Keratinocyte (primary cell): ENCODE measurements at regions not wholly inside any gene's neighbourhood (a gene's known extent, or its start where the extent isn't known, plus 50 kb on each side); places are given as distances from the start of the nearest gene placed in this dataset.

ENCODE experiments used
- DNase-seq: peaks from one replicate; pipeline ENCODE4 v3.0.0-alpha.2; 2011; ENCODE audit warnings: low read depth, missing footprints, low spot score
- FAIRE-seq: peaks from 2 replicates; lab custom pipeline; 2011; peaks lifted over from hg19 to GRCh38; lab: Jason Lieb, UNC
- H2AFZ ChIP-seq: 2 replicates; pipeline ENCODE4 v1.6.0; 2012; ENCODE audit warnings: low read length, control low read depth, inconsistent platforms; ENCODE audit not compliant: control insufficient read depth
- H3K27ac ChIP-seq: 2 replicates; pipeline ENCODE4 v1.5.1; 2011; ENCODE audit warnings: low read length; ENCODE audit not compliant: control insufficient read depth, insufficient read depth
- H3K27me3 ChIP-seq: 3 replicates; pipeline ENCODE4 v1.6.0; 2011; ENCODE audit warnings: low read length; ENCODE audit not compliant: control insufficient read depth, insufficient read depth; ENCODE audit errors: extremely low read depth
- H3K36me3 ChIP-seq, 2 experiments: 2 replicates in 1 of 2; 3 replicates in 1 of 2; pipeline ENCODE4 v1.5.1; 2011; ENCODE audit warnings: low read length in 2 of 2, mild to moderate bottlenecking in 1 of 2; ENCODE audit not compliant: control insufficient read depth in 2 of 2, insufficient read depth in 2 of 2; ENCODE audit errors: extremely low read depth in 1 of 2
- H3K4me1 ChIP-seq: 3 replicates; pipeline ENCODE4 v1.5.1; 2011; ENCODE audit warnings: low read length; ENCODE audit not compliant: control insufficient read depth, insufficient read depth; ENCODE audit errors: extremely low read depth
- H3K4me2 ChIP-seq: 3 replicates; pipeline ENCODE4 v1.6.0; 2011; ENCODE audit warnings: low read depth, low read length; ENCODE audit not compliant: control insufficient read depth, insufficient read depth; ENCODE audit errors: extremely low read depth
- H3K4me3 ChIP-seq, 3 experiments: fragments of 200-600 bp in 1 of 3; sonication (generic) in 1 of 3; 2 replicates in 2 of 3; 3 replicates in 1 of 3; pipeline ENCODE4 v1.5.1; 2011 to 2016; ENCODE audit warnings: low read length in 3 of 3, mild to moderate bottlenecking in 3 of 3, control low read depth in 2 of 3, inconsistent platforms in 1 of 3, low read depth in 1 of 3, mixed read lengths in 1 of 3, mixed run types in 1 of 3, moderate library complexity in 1 of 3; ENCODE audit not compliant: control insufficient read depth in 2 of 3, insufficient read depth in 2 of 3; ENCODE audit errors: extremely low read depth in 1 of 3
- H3K79me2 ChIP-seq: 2 replicates; pipeline ENCODE4 v1.6.0; 2012; ENCODE audit warnings: low read length; ENCODE audit not compliant: control insufficient read depth, insufficient read depth
- H3K9ac ChIP-seq: 3 replicates; pipeline ENCODE4 v1.6.0; 2011; ENCODE audit warnings: low read length; ENCODE audit not compliant: control insufficient read depth, insufficient read depth; ENCODE audit errors: extremely low read depth
- H3K9me1 ChIP-seq: 3 replicates; pipeline ENCODE4 v1.6.0; 2011; ENCODE audit warnings: low read length; ENCODE audit not compliant: control insufficient read depth, insufficient read depth; ENCODE audit errors: extremely low read depth
- H3K9me3 ChIP-seq: 2 replicates; pipeline ENCODE4 v1.5.1; 2012; ENCODE audit warnings: low read depth, low read length; ENCODE audit not compliant: control insufficient read depth
- H4K20me1 ChIP-seq: 3 replicates; pipeline ENCODE4 v1.6.0; 2011; ENCODE audit warnings: low read length; ENCODE audit not compliant: control insufficient read depth, insufficient read depth; ENCODE audit errors: extremely low read depth
- EZH2 ChIP-seq: IDR thresholded peaks from one replicate; pipeline ENCODE4 v1.6.1; 2012; ENCODE audit warnings: inconsistent platforms, mild to moderate bottlenecking, low read length, moderate library complexity
- dilution Hi-C: fragments of 300-500 bp; cut with MboI; formaldehyde crosslinking; loops from one replicate; pipeline ENCODE4 v1.7.0; 2020; ENCODE audit warnings: low sequenced_read_pairs; ENCODE audit not compliant: extremely low pct_ligation_motif_present
- TF ChIP-seq, protein P1 (sequence below), 3 experiments: IDR thresholded peaks in 1 of 3; conservative IDR thresholded peaks in 1 of 3; optimal IDR thresholded peaks in 1 of 3; 2 replicates in 2 of 3; 3 replicates in 1 of 3; pipeline versions ENCODE3 to v1.5.1; 2011; ENCODE audit warnings: low read length in 3 of 3, mild to moderate bottlenecking in 3 of 3, moderate library complexity in 2 of 3, control low read depth in 1 of 3, inconsistent platforms in 1 of 3; ENCODE audit not compliant: insufficient read depth in 2 of 3; ENCODE audit errors: extremely low read depth in 1 of 3

DNA sequence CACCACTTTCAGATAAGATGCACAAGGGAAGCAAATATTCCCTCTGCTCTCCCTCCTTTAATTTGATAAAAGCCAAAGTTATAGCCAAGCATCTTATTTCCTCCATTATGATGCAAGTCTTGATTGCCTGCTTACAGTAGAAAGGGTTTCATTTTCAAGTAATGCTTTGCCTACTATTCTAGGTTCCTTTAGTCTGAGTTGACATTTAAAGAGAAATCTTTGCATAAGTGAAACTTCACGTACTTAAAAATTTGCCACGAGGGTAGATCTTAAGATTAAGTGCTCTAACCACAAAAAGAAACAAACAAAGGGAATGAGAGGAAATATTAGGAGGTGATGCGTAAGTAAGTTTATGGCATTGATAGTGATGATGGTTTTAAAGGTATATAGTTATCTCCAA is 78.1 kb upstream of the VWDE start:
- no peak overlapping the region for H3K9ac ChIP-seq
- no peak overlapping the region for H3K4me2 ChIP-seq
- H2AFZ ChIP-seq, result no peak overlapping the region
- TF ChIP-seq, protein P1, sequence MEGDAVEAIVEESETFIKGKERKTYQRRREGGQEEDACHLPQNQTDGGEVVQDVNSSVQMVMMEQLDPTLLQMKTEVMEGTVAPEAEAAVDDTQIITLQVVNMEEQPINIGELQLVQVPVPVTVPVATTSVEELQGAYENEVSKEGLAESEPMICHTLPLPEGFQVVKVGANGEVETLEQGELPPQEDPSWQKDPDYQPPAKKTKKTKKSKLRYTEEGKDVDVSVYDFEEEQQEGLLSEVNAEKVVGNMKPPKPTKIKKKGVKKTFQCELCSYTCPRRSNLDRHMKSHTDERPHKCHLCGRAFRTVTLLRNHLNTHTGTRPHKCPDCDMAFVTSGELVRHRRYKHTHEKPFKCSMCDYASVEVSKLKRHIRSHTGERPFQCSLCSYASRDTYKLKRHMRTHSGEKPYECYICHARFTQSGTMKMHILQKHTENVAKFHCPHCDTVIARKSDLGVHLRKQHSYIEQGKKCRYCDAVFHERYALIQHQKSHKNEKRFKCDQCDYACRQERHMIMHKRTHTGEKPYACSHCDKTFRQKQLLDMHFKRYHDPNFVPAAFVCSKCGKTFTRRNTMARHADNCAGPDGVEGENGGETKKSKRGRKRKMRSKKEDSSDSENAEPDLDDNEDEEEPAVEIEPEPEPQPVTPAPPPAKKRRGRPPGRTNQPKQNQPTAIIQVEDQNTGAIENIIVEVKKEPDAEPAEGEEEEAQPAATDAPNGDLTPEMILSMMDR (optimal IDR thresholded peaks at IDR 0.05 in 1 of 3, IDR thresholded peaks at IDR 0.05 in 1 of 3, conservative IDR thresholded peaks at IDR 0.05 in 1 of 3; ENCODE audit: extremely low read depth in 1 of 3, insufficient read depth in 2 of 3, low read length in 3 of 3), result no peak
- no peak for TF ChIP-seq EZH2
- dilution Hi-C loops, result no loop called here
- H3K79me2 ChIP-seq, result no peaks in the 10 kb centered on the region
- H3K36me3 ChIP-seq, result no peaks in the 10 kb centered on the region
- H3K4me3 ChIP-seq, result no peak overlapping the region
- FAIRE-seq (no peak), DNase-seq (no peak)
- H3K27ac ChIP-seq, result no peak overlapping the region
- no peaks in the 10 kb centered on the region for H4K20me1 ChIP-seq
- no peaks in the 10 kb centered on the region for H3K9me3 ChIP-seq
- H3K9me1 ChIP-seq, result no peaks in the 10 kb centered on the region
- H3K27me3 ChIP-seq, result no peaks in the 10 kb centered on the region
- no peaks in the 10 kb centered on the region for H3K4me1 ChIP-seq

DNA sequence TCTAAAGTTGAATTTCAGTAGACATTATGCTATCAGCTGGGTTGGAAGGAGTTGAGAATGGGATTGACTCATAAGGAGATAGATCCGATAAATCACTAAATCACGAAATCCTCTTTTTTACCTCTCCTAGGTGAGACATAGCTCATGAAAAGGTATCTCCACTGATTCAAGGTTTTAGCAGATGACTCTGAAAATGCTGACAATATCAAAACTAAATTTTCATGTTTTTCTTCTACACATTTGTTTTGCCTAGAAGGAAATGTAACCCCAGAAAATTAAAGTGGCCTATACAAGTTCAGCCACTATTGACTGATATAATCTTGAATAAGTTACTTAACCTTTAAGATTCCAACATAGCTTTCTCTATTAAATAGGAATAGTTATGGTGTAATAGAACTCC is 82.2 kb upstream of the VWDE start:
- no peaks in the 10 kb centered on the region for H3K9me3 ChIP-seq
- H3K4me1 ChIP-seq, result no peaks in the 10 kb centered on the region
- DNase-seq (no peak), FAIRE-seq (no peak)
- H3K36me3 ChIP-seq, result no peaks in the 10 kb centered on the region
- H3K4me2 ChIP-seq, result no peak overlapping the region
- no peak overlapping the region for H3K27ac ChIP-seq
- no peaks in the 10 kb centered on the region for H3K9me1 ChIP-seq
- H3K27me3 ChIP-seq, result no peaks in the 10 kb centered on the region
- dilution Hi-C loops, result no loop called here
- no peak overlapping the region for H2AFZ ChIP-seq
- H3K4me3 ChIP-seq, result no peak overlapping the region
- no peaks in the 10 kb centered on the region for H4K20me1 ChIP-seq
- TF ChIP-seq, protein P1 (optimal IDR thresholded peaks at IDR 0.05 in 1 of 3, IDR thresholded peaks at IDR 0.05 in 1 of 3, conservative IDR thresholded peaks at IDR 0.05 in 1 of 3; ENCODE audit: extremely low read depth in 1 of 3, insufficient read depth in 2 of 3, low read length in 3 of 3), result no peak
- TF ChIP-seq EZH2, result no peak
- H3K79me2 ChIP-seq, result no peaks in the 10 kb centered on the region
- H3K9ac ChIP-seq, result no peak overlapping the region
